HCT116 (cell line): ENCODE measurements at regions not wholly inside any gene's neighbourhood (a gene's known extent, or its start where the extent isn't known, plus 50 kb on each side); places are given as distances from the start of the nearest gene placed in this dataset.
A peak's percentile ranks its signal among the peaks of the same experiment; 100 is the strongest.

Experiments
- ATAC-seq: fragments of 200-7000 bp; cut with Tn5 transposase; 2 replicates; pipeline ENCODE4 v1.9.1; 2020; ENCODE audit warnings: mild to moderate bottlenecking, moderate library complexity
- BruUV-seq: library from RNA; stranded (reverse); fragments of 400-500 nt; replicated peaks from 2 replicates; lab custom pipeline; 2021; lab: Mats Ljungman, UMichigan
- CTCF ChIA-PET: fragments of 300-600 bp; sonication (Branson Sonifier 250); formaldehyde crosslinking; loops from one replicate; lab custom pipeline; 2021; ENCODE audit warnings: antibody characterized with exemption; lab: Charles Lee
- POLR2A ChIA-PET: fragments of 300-600, 350-600 bp; sonication (Branson Sonifier 250); formaldehyde crosslinking; loops from one replicate; lab custom pipeline; 2021; ENCODE audit warnings: antibody characterized with exemption; lab: Charles Lee
- RAD21 ChIA-PET, 2 experiments: fragments of 300-600 bp; sonication (Branson Sonifier 250); formaldehyde crosslinking; loops; one replicate each; lab custom pipeline; 2023; ENCODE audit warnings: low total read pairs in 2 of 2; ENCODE audit not compliant: uncharacterized antibody in 2 of 2, unreplicated experiment in 2 of 2, low non-redundant PET in 1 of 2; lab: Charles Lee
- DNase-seq: peaks from one replicate; pipeline ENCODE4 v3.0.0-alpha.2; 2010; ENCODE audit warnings: low read depth, low spot score
- H2AFZ ChIP-seq: fragments of 200-600 bp; shearing (Covaris generic), sonication (generic); 2 replicates; pipeline ENCODE4 v1.6.1; 2017; ENCODE audit warnings: low read depth, mixed run types, mixed read lengths, antibody characterized with exemption, low read length; ENCODE audit not compliant: poor library complexity, severe bottlenecking
- H3K27ac ChIP-seq: 2 replicates; pipeline ENCODE4 v1.5.1; 2012; ENCODE audit warnings: low read depth, low read length
- H3K27me3 ChIP-seq: fragments of 200-600 bp; sonication (generic); 2 replicates; pipeline ENCODE4 v1.6.1; 2016; ENCODE audit warnings: mixed run types, low read length, mixed read lengths; ENCODE audit not compliant: insufficient read depth
- H3K36me3 ChIP-seq, 2 experiments: fragments of 200-500 bp in 1 of 2; fragments of 200-600 bp in 1 of 2; sonication (Bioruptor generic) in 1 of 2; sonication (generic) in 1 of 2; 2 replicates each; pipeline versions ENCODE4 v1.5.1 to v1.6.1; 2014 to 2016; ENCODE audit warnings: low read length in 2 of 2, inconsistent platforms in 1 of 2, mixed read lengths in 1 of 2, mixed run types in 1 of 2; ENCODE audit not compliant: insufficient read depth in 2 of 2, control insufficient read depth in 1 of 2
- H3K4me1 ChIP-seq, 2 experiments: fragments of 200-600 bp in 1 of 2; sonication (generic) in 1 of 2; 2 replicates each; pipeline versions ENCODE4 v1.5.1 to v1.6.1; 2012 to 2017; ENCODE audit warnings: low read length in 2 of 2, inconsistent platforms in 1 of 2, mild to moderate bottlenecking in 1 of 2, mixed read lengths in 1 of 2, mixed run types in 1 of 2, moderate library complexity in 1 of 2; ENCODE audit not compliant: insufficient read depth in 2 of 2, control insufficient read depth in 1 of 2
- H3K4me2 ChIP-seq: fragments of 200-600 bp; sonication (generic); 2 replicates; pipeline ENCODE4 v1.6.1; 2017; ENCODE audit warnings: mixed run types, low read length, mixed read lengths
- H3K4me3 ChIP-seq, 2 experiments: fragments of 200-600 bp in 1 of 2; sonication (generic) in 1 of 2; replicated peaks in 1 of 2; 2 replicates each; pipeline ENCODE4 v1.5.1; 2011 to 2016; ENCODE audit warnings: low read length in 2 of 2, control low read depth in 1 of 2, low read depth in 1 of 2, mild to moderate bottlenecking in 1 of 2, mixed read lengths in 1 of 2, mixed run types in 1 of 2
- H3K79me2 ChIP-seq: fragments of 200-600 bp; sonication (generic); 2 replicates; pipeline ENCODE4 v1.6.1; 2017; ENCODE audit warnings: mild to moderate bottlenecking, mixed run types, low read length, moderate library complexity, mixed read lengths; ENCODE audit not compliant: insufficient read depth
- H3K9ac ChIP-seq: fragments of 200-600 bp; sonication (generic); 2 replicates; pipeline ENCODE4 v1.6.1; 2016; ENCODE audit warnings: low read length, mixed read lengths
- H3K9me2 ChIP-seq: fragments of 200-600 bp; sonication (generic), shearing (Covaris generic); 2 replicates; pipeline ENCODE4 v1.6.1; 2017; ENCODE audit warnings: mixed run types, mild to moderate bottlenecking, moderate library complexity; ENCODE audit not compliant: insufficient read depth
- H3K9me3 ChIP-seq, 2 experiments: fragments of 200-500 bp in 1 of 2; fragments of 200-600 bp in 1 of 2; sonication (Bioruptor generic) in 1 of 2; sonication (generic) in 1 of 2; 2 replicates each; pipeline ENCODE4 v1.6.1; 2014 to 2017; ENCODE audit warnings: low read length in 2 of 2, mixed read lengths in 2 of 2, inconsistent platforms in 1 of 2, low read depth in 1 of 2, mild to moderate bottlenecking in 1 of 2, mixed run types in 1 of 2, moderate library complexity in 1 of 2; ENCODE audit not compliant: control insufficient read depth in 1 of 2, insufficient read depth in 1 of 2
- H4K20me1 ChIP-seq: fragments of 200-600 bp; sonication (generic), shearing (Covaris generic); 2 replicates; pipeline ENCODE4 v1.6.1; 2017; ENCODE audit warnings: mixed run types, mild to moderate bottlenecking, moderate library complexity; ENCODE audit not compliant: insufficient read depth
- CTCF ChIP-seq, 3 experiments: fragments of 200-600 bp in 1 of 3; sonication (generic) in 1 of 3; IDR thresholded peaks in 2 of 3; conservative IDR thresholded peaks in 1 of 3; 2 replicates each; pipeline ENCODE4 v1.5.1; 2012 to 2017; ENCODE audit warnings: low read depth in 2 of 3, low read length in 2 of 3, antibody characterized with exemption in 1 of 3, borderline replicate concordance in 1 of 3, control low read depth in 1 of 3, mild to moderate bottlenecking in 1 of 3, mixed read lengths in 1 of 3, mixed run types in 1 of 3, moderate library complexity in 1 of 3; ENCODE audit not compliant: insufficient read depth in 1 of 3
- ELF1 ChIP-seq: IDR thresholded peaks from 2 replicates; pipeline ENCODE4 v1.6.1; 2012; ENCODE audit warnings: low read depth, borderline replicate concordance
- EZH2phosphoT487 ChIP-seq: fragments of 200-600 bp; IDR thresholded peaks from 2 replicates; pipeline ENCODE4 v1.6.1; 2018; ENCODE audit warnings: antibody characterized with exemption, borderline replicate concordance
- FOSL1 ChIP-seq: IDR thresholded peaks from 2 replicates; pipeline ENCODE4 v1.6.1; 2012; ENCODE audit warnings: low read depth
- MAX ChIP-seq: IDR thresholded peaks from 2 replicates; pipeline ENCODE4 v1.6.1; 2012
- POLR2A ChIP-seq: IDR thresholded peaks from 2 replicates; pipeline ENCODE4 v1.7.0; 2011; ENCODE audit warnings: borderline replicate concordance; ENCODE audit not compliant: insufficient read depth, insufficient read length; ENCODE audit errors: extremely low read depth
- POLR2AphosphoS5 ChIP-seq: IDR thresholded peaks from 2 replicates; pipeline ENCODE4 v1.6.1; 2011; ENCODE audit warnings: mild to moderate bottlenecking, low read depth, low read length, moderate library complexity
- RAD21 ChIP-seq: IDR thresholded peaks from 2 replicates; pipeline ENCODE4 v1.6.1; 2012; ENCODE audit warnings: low read depth, mild to moderate bottlenecking
- YY1 ChIP-seq: IDR thresholded peaks from 2 replicates; pipeline ENCODE4 v1.6.1; 2011; ENCODE audit warnings: low read length, low read depth, moderate library complexity, mild to moderate bottlenecking; ENCODE audit not compliant: insufficient replicate concordance; ENCODE audit errors: extremely low read depth
- ZFX ChIP-seq: fragments of 450-650 bp; IDR thresholded peaks from 2 replicates; pipeline ENCODE4 v1.6.1; 2017
- intact Hi-C: fragments of 100-400 bp; cut with micrococcal nuclease; formaldehyde crosslinking; loops from 2 replicates; pipeline ENCODE4 v1.10.0; 2022
- TF ChIP-seq, protein P1 (sequence below): IDR thresholded peaks from 2 replicates; pipeline ENCODE4 v1.6.1; 2012

- TF ChIP-seq POLR2A (no peak), ZFX (no peak), RAD21 (peak; percentile 45), ELF1 (no peak), POLR2AphosphoS5 (no peak), CTCF (IDR thresholded peaks at IDR 0.05 in 2 of 3, conservative IDR thresholded peaks at IDR 0.05 in 1 of 3; ENCODE audit: borderline replicate concordance in 1 of 3, insufficient read depth in 1 of 3, low read depth in 2 of 3, low read length in 2 of 3) (peak; percentile 24 to 52 (median 49); a peak in 4 of 6 replicates), EZH2phosphoT487 (no peak), MAX (no peak), YY1 (no peak), FOSL1 (no peak)
- TF ChIP-seq, protein P1, sequence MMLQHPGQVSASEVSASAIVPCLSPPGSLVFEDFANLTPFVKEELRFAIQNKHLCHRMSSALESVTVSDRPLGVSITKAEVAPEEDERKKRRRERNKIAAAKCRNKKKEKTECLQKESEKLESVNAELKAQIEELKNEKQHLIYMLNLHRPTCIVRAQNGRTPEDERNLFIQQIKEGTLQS: no peak
- Histone ChIP-seq H3K36me3 (no peaks in the 10 kb centered on the region), H3K9ac (no peak overlapping the region), H3K4me2 (no peak overlapping the region), H2AFZ (no peak overlapping the region), H3K4me3 (no peak overlapping the region), H3K4me1 (no peaks in the 10 kb centered on the region), H3K27me3 (no peaks in the 10 kb centered on the region), H3K27ac (no peak overlapping the region), H3K9me3 (no peaks in the 10 kb centered on the region), H3K9me2 (no peaks in the 10 kb centered on the region), H4K20me1 (no peaks in the 10 kb centered on the region), H3K79me2 (no peaks in the 10 kb centered on the region)
- intact Hi-C loops: loop anchor here (1.0 kb wide), 1 partner anchor 557 kb away; no protein-coding TSS in a partner anchor
- ChIA-PET POLR2A (no interaction called here), RAD21 (no interaction called here), CTCF (interaction anchor here (1.9 kb wide), 1 partner anchor 1521 kb away, joined by 7 read pairs; no protein-coding TSS in a partner anchor)
- DNase-seq (peak; percentile 6), ATAC-seq (no peak)
- BruUV-seq: no TSS peak
These were observed 82.9 kb downstream of the LAS1L start for GRCh38 chrX:65451663-65452062.
